ENCODE measurements at regions not wholly inside any gene's neighbourhood (a gene's known extent, or its start where the extent isn't known, plus 50 kb on each side); places are given as distances from the start of the nearest gene placed in this dataset.

DNA sequence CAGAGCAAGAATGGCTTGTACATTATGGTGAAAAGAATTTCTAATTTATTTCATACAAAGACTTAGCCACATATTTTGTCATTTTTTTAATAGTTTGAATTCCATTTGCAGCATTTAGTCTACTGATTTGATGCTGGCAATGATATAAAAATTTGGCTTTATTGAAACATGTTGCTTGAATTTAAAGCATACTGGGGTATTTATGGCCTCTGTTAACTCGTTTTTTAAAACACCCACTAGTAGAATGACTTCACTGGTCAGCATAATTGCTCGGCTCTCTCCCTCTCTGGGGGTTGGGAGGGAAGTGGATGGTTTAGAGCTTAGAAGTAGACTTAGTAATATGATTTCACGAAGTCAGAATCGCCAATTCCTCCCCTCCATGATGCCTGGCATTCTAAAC, 354.9 kb upstream of the HTR2A start:
- TF ChIP-seq, protein P1, sequence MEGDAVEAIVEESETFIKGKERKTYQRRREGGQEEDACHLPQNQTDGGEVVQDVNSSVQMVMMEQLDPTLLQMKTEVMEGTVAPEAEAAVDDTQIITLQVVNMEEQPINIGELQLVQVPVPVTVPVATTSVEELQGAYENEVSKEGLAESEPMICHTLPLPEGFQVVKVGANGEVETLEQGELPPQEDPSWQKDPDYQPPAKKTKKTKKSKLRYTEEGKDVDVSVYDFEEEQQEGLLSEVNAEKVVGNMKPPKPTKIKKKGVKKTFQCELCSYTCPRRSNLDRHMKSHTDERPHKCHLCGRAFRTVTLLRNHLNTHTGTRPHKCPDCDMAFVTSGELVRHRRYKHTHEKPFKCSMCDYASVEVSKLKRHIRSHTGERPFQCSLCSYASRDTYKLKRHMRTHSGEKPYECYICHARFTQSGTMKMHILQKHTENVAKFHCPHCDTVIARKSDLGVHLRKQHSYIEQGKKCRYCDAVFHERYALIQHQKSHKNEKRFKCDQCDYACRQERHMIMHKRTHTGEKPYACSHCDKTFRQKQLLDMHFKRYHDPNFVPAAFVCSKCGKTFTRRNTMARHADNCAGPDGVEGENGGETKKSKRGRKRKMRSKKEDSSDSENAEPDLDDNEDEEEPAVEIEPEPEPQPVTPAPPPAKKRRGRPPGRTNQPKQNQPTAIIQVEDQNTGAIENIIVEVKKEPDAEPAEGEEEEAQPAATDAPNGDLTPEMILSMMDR (IDR thresholded peaks at IDR 0.05) = no peak
- TF ChIP-seq EZH2 (IDR thresholded peaks at IDR 0.05; ENCODE audit: borderline replicate concordance, insufficient read depth, low read depth, low read length, poor library complexity, severe bottlenecking) = no peak

Measured in B cell (primary cell).